ENCODE measurements at regions not wholly inside any gene's neighbourhood (a gene's known extent, or its start where the extent isn't known, plus 50 kb on each side); places are given as distances from the start of the nearest gene placed in this dataset.

- Histone ChIP-seq H3K4me1 (ENCODE audit: control insufficient read depth, insufficient read depth, low read length) (no peaks in the 10 kb centered on the region), H3K27me3 (ENCODE audit: control insufficient read depth, insufficient read depth, low read length) (no peaks in the 10 kb centered on the region), H3K36me3 (ENCODE audit: control insufficient read depth, insufficient read depth, low read length) (no peaks in the 10 kb centered on the region), H3K4me3 (ENCODE audit: low read length) (no peak overlapping the region), H3K27ac (ENCODE audit: low read depth, low read length) (no peak overlapping the region), H3K9ac (ENCODE audit: low read length) (no peak overlapping the region)
Measured at GRCh38 chr12:125435871-125436270, 370.6 kb downstream of the AACS start.

GRCh38 chr12:125436686-125437085 lies 371.5 kb downstream of the AACS start:
- no peaks in the 10 kb centered on the region for H3K36me3 ChIP-seq (ENCODE audit: control insufficient read depth, insufficient read depth, low read length)
- H3K4me1 ChIP-seq (ENCODE audit: control insufficient read depth, insufficient read depth, low read length): no peaks in the 10 kb centered on the region
- H3K9ac ChIP-seq (ENCODE audit: low read length): no peak overlapping the region
- H3K4me3 ChIP-seq (ENCODE audit: low read length): no peak overlapping the region
- no peaks in the 10 kb centered on the region for H3K27me3 ChIP-seq (ENCODE audit: control insufficient read depth, insufficient read depth, low read length)
- H3K27ac ChIP-seq (ENCODE audit: low read depth, low read length): no peak overlapping the region

GRCh38 chr12:125440399-125440798 lies 375.2 kb downstream of the AACS start:
- H3K27ac ChIP-seq (ENCODE audit: low read depth, low read length): no peak overlapping the region
- peaks cover 2% of the 10 kb centered on the region for H3K4me1 ChIP-seq (ENCODE audit: control insufficient read depth, insufficient read depth, low read length)
- no peaks in the 10 kb centered on the region for H3K36me3 ChIP-seq (ENCODE audit: control insufficient read depth, insufficient read depth, low read length)
- no peak overlapping the region for H3K9ac ChIP-seq (ENCODE audit: low read length)
- H3K27me3 ChIP-seq (ENCODE audit: control insufficient read depth, insufficient read depth, low read length): no peaks in the 10 kb centered on the region
- no peak overlapping the region for H3K4me3 ChIP-seq (ENCODE audit: low read length)

- Histone ChIP-seq H3K9ac (ENCODE audit: low read length) (no peak overlapping the region), H3K36me3 (ENCODE audit: control insufficient read depth, insufficient read depth, low read length) (no peaks in the 10 kb centered on the region), H3K4me3 (ENCODE audit: low read length) (no peak overlapping the region), H3K27ac (ENCODE audit: low read depth, low read length) (no peak overlapping the region), H3K4me1 (ENCODE audit: control insufficient read depth, insufficient read depth, low read length) (peaks cover 2% of the 10 kb centered on the region), H3K27me3 (ENCODE audit: control insufficient read depth, insufficient read depth, low read length) (no peaks in the 10 kb centered on the region)
Measured at GRCh38 chr12:125443341-125443740, 378.1 kb downstream of the AACS start.

- no peak overlapping the region for H3K9ac ChIP-seq (ENCODE audit: low read length)
Measured at GRCh38 chr12:125451408-125451807, 386.2 kb downstream of the AACS start.

GRCh38 chr12:125453751-125454150 lies 388.5 kb downstream of the AACS start:
- Histone ChIP-seq H3K36me3 (ENCODE audit: control insufficient read depth, insufficient read depth, low read length) (no peaks in the 10 kb centered on the region), H3K9ac (ENCODE audit: low read length) (no peak overlapping the region), H3K27me3 (ENCODE audit: control insufficient read depth, insufficient read depth, low read length) (no peaks in the 10 kb centered on the region), H3K4me3 (ENCODE audit: low read length) (no peak overlapping the region), H3K4me1 (ENCODE audit: control insufficient read depth, insufficient read depth, low read length) (no peaks in the 10 kb centered on the region), H3K27ac (ENCODE audit: low read depth, low read length) (no peak overlapping the region)

More at GRCh38 chr12:125451408-125451807, 386.2 kb downstream of the AACS start:
- H3K4me3 ChIP-seq (ENCODE audit: low read length): no peak overlapping the region
- H3K27ac ChIP-seq (ENCODE audit: low read depth, low read length): no peak overlapping the region
- no peaks in the 10 kb centered on the region for H3K27me3 ChIP-seq (ENCODE audit: control insufficient read depth, insufficient read depth, low read length)
- no peaks in the 10 kb centered on the region for H3K36me3 ChIP-seq (ENCODE audit: control insufficient read depth, insufficient read depth, low read length)
- no peaks in the 10 kb centered on the region for H3K4me1 ChIP-seq (ENCODE audit: control insufficient read depth, insufficient read depth, low read length)

- no peak overlapping the region for H3K4me3 ChIP-seq (ENCODE audit: low read length)
- H3K27me3 ChIP-seq (ENCODE audit: control insufficient read depth, insufficient read depth, low read length): no peaks in the 10 kb centered on the region
- H3K9ac ChIP-seq (ENCODE audit: low read length): no peak overlapping the region
- no peaks in the 10 kb centered on the region for H3K36me3 ChIP-seq (ENCODE audit: control insufficient read depth, insufficient read depth, low read length)
- H3K4me1 ChIP-seq (ENCODE audit: control insufficient read depth, insufficient read depth, low read length): no peaks in the 10 kb centered on the region
- no peak overlapping the region for H3K27ac ChIP-seq (ENCODE audit: low read depth, low read length)
Measured at GRCh38 chr12:125454291-125454690, 389.1 kb downstream of the AACS start.

GRCh38 chr12:125454786-125455480 lies 389.7 kb downstream of the AACS start:
- Histone ChIP-seq H3K4me1 (ENCODE audit: control insufficient read depth, insufficient read depth, low read length) (no peaks in the 10 kb centered on the region), H3K27me3 (ENCODE audit: control insufficient read depth, insufficient read depth, low read length) (no peaks in the 10 kb centered on the region), H3K4me3 (ENCODE audit: low read length) (no peak overlapping the region), H3K27ac (ENCODE audit: low read depth, low read length) (no peak overlapping the region), H3K9ac (ENCODE audit: low read length) (no peak overlapping the region), H3K36me3 (ENCODE audit: control insufficient read depth, insufficient read depth, low read length) (no peaks in the 10 kb centered on the region)

- H3K9ac ChIP-seq (ENCODE audit: low read length): no peak overlapping the region
- no peaks in the 10 kb centered on the region for H3K36me3 ChIP-seq (ENCODE audit: control insufficient read depth, insufficient read depth, low read length)
- no peak overlapping the region for H3K4me3 ChIP-seq (ENCODE audit: low read length)
- H3K27ac ChIP-seq (ENCODE audit: low read depth, low read length): no peak overlapping the region
- H3K4me1 ChIP-seq (ENCODE audit: control insufficient read depth, insufficient read depth, low read length): no peaks in the 10 kb centered on the region
- H3K27me3 ChIP-seq (ENCODE audit: control insufficient read depth, insufficient read depth, low read length): no peaks in the 10 kb centered on the region
Measured at GRCh38 chr12:125455556-125455955, 390.3 kb downstream of the AACS start.

GRCh38 chr12:125458552-125459268 lies 393.5 kb downstream of the AACS start:
- H3K27ac ChIP-seq (ENCODE audit: low read depth, low read length): no peak overlapping the region
- no peaks in the 10 kb centered on the region for H3K27me3 ChIP-seq (ENCODE audit: control insufficient read depth, insufficient read depth, low read length)

GRCh38 chr12:125461831-125462230 lies 396.6 kb downstream of the AACS start:
- Histone ChIP-seq H3K4me1 (ENCODE audit: control insufficient read depth, insufficient read depth, low read length) (no peaks in the 10 kb centered on the region), H3K27me3 (ENCODE audit: control insufficient read depth, insufficient read depth, low read length) (no peaks in the 10 kb centered on the region), H3K27ac (ENCODE audit: low read depth, low read length) (no peak overlapping the region), H3K36me3 (ENCODE audit: control insufficient read depth, insufficient read depth, low read length) (no peaks in the 10 kb centered on the region), H3K4me3 (ENCODE audit: low read length) (no peak overlapping the region), H3K9ac (ENCODE audit: low read length) (no peak overlapping the region)

More at GRCh38 chr12:125458552-125459268, 393.5 kb downstream of the AACS start:
- Histone ChIP-seq H3K4me3 (ENCODE audit: low read length) (no peak overlapping the region), H3K9ac (ENCODE audit: low read length) (no peak overlapping the region), H3K36me3 (ENCODE audit: control insufficient read depth, insufficient read depth, low read length) (no peaks in the 10 kb centered on the region), H3K4me1 (ENCODE audit: control insufficient read depth, insufficient read depth, low read length) (no peaks in the 10 kb centered on the region)

GRCh38 chr12:125463386-125463785 lies 398.2 kb downstream of the AACS start:
- Histone ChIP-seq H3K36me3 (ENCODE audit: control insufficient read depth, insufficient read depth, low read length) (no peaks in the 10 kb centered on the region), H3K27me3 (ENCODE audit: control insufficient read depth, insufficient read depth, low read length) (no peaks in the 10 kb centered on the region), H3K27ac (ENCODE audit: low read depth, low read length) (no peak overlapping the region), H3K9ac (ENCODE audit: low read length) (no peak overlapping the region), H3K4me1 (ENCODE audit: control insufficient read depth, insufficient read depth, low read length) (no peaks in the 10 kb centered on the region), H3K4me3 (ENCODE audit: low read length) (no peak overlapping the region)

GRCh38 chr12:125467363-125467762 lies 402.1 kb downstream of the AACS start:
- H3K36me3 ChIP-seq (ENCODE audit: control insufficient read depth, insufficient read depth, low read length): no peaks in the 10 kb centered on the region
- no peak overlapping the region for H3K27ac ChIP-seq (ENCODE audit: low read depth, low read length)
- H3K4me1 ChIP-seq (ENCODE audit: control insufficient read depth, insufficient read depth, low read length): no peaks in the 10 kb centered on the region
- no peak overlapping the region for H3K9ac ChIP-seq (ENCODE audit: low read length)
- no peak overlapping the region for H3K4me3 ChIP-seq (ENCODE audit: low read length)
- H3K27me3 ChIP-seq (ENCODE audit: control insufficient read depth, insufficient read depth, low read length): no peaks in the 10 kb centered on the region

All from rectal smooth muscle tissue (tissue), 1 donor.